Endothelial cell (in vitro differentiated cells): ENCODE measurements at regions not wholly inside any gene's neighbourhood (a gene's known extent, or its start where the extent isn't known, plus 50 kb on each side); places are given as distances from the start of the nearest gene placed in this dataset.

Experiments
- DNase-seq: peaks from one replicate; pipeline ENCODE4 v3.0.0; 2021; ENCODE audit warnings: low spot score
- H3K27ac Mint-ChIP-seq: one replicate; pipeline ENCODE4 v1.8.0; 2021; ENCODE audit warnings: mixed read lengths, inconsistent platforms; ENCODE audit not compliant: unreplicated experiment
- H3K27me3 Mint-ChIP-seq: one replicate; pipeline ENCODE4 v1.8.0; 2021; ENCODE audit warnings: mild to moderate bottlenecking, moderate library complexity, mixed read lengths, inconsistent platforms; ENCODE audit not compliant: unreplicated experiment
- H3K36me3 Mint-ChIP-seq: one replicate; pipeline ENCODE4 v1.8.0; 2021; ENCODE audit warnings: mild to moderate bottlenecking, low read depth, mixed read lengths, inconsistent platforms; ENCODE audit not compliant: unreplicated experiment
- H3K4me1 Mint-ChIP-seq: one replicate; pipeline ENCODE4 v1.8.0; 2021; ENCODE audit warnings: mild to moderate bottlenecking, mixed read lengths, inconsistent platforms; ENCODE audit not compliant: unreplicated experiment
- H3K4me3 Mint-ChIP-seq: one replicate; pipeline ENCODE4 v1.8.0; 2021; ENCODE audit warnings: mild to moderate bottlenecking, mixed read lengths, inconsistent platforms; ENCODE audit not compliant: unreplicated experiment
- H3K9me3 Mint-ChIP-seq: one replicate; pipeline ENCODE4 v1.8.0; 2021; ENCODE audit warnings: mixed read lengths, inconsistent platforms; ENCODE audit not compliant: unreplicated experiment
- CTCF ChIP-seq: fragments of 200-600 bp; sonication (generic); IDR thresholded peaks from one replicate; pipeline ENCODE4 v1.5.0; 2021; ENCODE audit warnings: antibody characterized with exemption; ENCODE audit not compliant: unreplicated experiment

GRCh38 chr2:107242811-107243210 is 356.8 kb upstream of the ST6GAL2 start:
- Mint-ChIP-seq H3K27ac (no peak overlapping the region), H3K36me3 (no peaks in the 10 kb centered on the region), H3K4me1 (peaks cover 3% of the 10 kb centered on the region), H3K27me3 (no peaks in the 10 kb centered on the region), H3K4me3 (no peak overlapping the region), H3K9me3 (no peaks in the 10 kb centered on the region)
- DNase-seq, result no peak
- TF ChIP-seq CTCF, result no peak

- no peaks in the 10 kb centered on the region for H3K27me3 Mint-ChIP-seq
- H3K36me3 Mint-ChIP-seq, result no peaks in the 10 kb centered on the region
- no peaks in the 10 kb centered on the region for H3K9me3 Mint-ChIP-seq
- no peak overlapping the region for H3K27ac Mint-ChIP-seq
- TF ChIP-seq CTCF, result no peak
- no peak overlapping the region for H3K4me3 Mint-ChIP-seq
- no peaks in the 10 kb centered on the region for H3K4me1 Mint-ChIP-seq
- DNase-seq, result no peak
Measured at GRCh38 chr2:107248932-107249331, 363.0 kb upstream of the ST6GAL2 start.

GRCh38 chr2:107255744-107256143 is 369.8 kb upstream of the ST6GAL2 start:
- Mint-ChIP-seq H3K27me3 (no peaks in the 10 kb centered on the region), H3K9me3 (no peaks in the 10 kb centered on the region), H3K27ac (no peak overlapping the region), H3K4me1 (no peaks in the 10 kb centered on the region), H3K4me3 (no peak overlapping the region), H3K36me3 (no peaks in the 10 kb centered on the region)
- TF ChIP-seq CTCF, result no peak
- no peak for DNase-seq

GRCh38 chr2:107258531-107259407 is 372.8 kb upstream of the ST6GAL2 start:
- Mint-ChIP-seq H3K36me3 (no peaks in the 10 kb centered on the region), H3K4me3 (no peak overlapping the region), H3K27me3 (peaks cover 2% of the 10 kb centered on the region), H3K4me1 (no peaks in the 10 kb centered on the region), H3K9me3 (no peaks in the 10 kb centered on the region), H3K27ac (no peak overlapping the region)
- TF ChIP-seq CTCF, result no peak
- DNase-seq, result no peak

GRCh38 chr2:107259408-107260195 is 373.6 kb upstream of the ST6GAL2 start:
- Mint-ChIP-seq H3K4me3 (no peak overlapping the region), H3K27ac (no peak overlapping the region), H3K9me3 (no peaks in the 10 kb centered on the region), H3K36me3 (no peaks in the 10 kb centered on the region), H3K4me1 (no peaks in the 10 kb centered on the region), H3K27me3 (peaks cover 2% of the 10 kb centered on the region)
- TF ChIP-seq CTCF, result no peak
- no peak for DNase-seq
